ENCODE measurements at regions not wholly inside any gene's neighbourhood (a gene's known extent, or its start where the extent isn't known, plus 50 kb on each side); places are given as distances from the start of the nearest gene placed in this dataset.

- TF ChIP-seq, protein P1, sequence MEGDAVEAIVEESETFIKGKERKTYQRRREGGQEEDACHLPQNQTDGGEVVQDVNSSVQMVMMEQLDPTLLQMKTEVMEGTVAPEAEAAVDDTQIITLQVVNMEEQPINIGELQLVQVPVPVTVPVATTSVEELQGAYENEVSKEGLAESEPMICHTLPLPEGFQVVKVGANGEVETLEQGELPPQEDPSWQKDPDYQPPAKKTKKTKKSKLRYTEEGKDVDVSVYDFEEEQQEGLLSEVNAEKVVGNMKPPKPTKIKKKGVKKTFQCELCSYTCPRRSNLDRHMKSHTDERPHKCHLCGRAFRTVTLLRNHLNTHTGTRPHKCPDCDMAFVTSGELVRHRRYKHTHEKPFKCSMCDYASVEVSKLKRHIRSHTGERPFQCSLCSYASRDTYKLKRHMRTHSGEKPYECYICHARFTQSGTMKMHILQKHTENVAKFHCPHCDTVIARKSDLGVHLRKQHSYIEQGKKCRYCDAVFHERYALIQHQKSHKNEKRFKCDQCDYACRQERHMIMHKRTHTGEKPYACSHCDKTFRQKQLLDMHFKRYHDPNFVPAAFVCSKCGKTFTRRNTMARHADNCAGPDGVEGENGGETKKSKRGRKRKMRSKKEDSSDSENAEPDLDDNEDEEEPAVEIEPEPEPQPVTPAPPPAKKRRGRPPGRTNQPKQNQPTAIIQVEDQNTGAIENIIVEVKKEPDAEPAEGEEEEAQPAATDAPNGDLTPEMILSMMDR (IDR thresholded peaks at IDR 0.05): no peak
- TF ChIP-seq POLR2AphosphoS5 (IDR thresholded peaks at IDR 0.05; ENCODE audit: insufficient read depth in 1 of 2, low read depth in 1 of 2): no peak
These were observed 514.5 kb downstream of the IRS2 start for GRCh38 chr13:109271555-109272541.

Measured in vagina (tissue), 2 donors.